Esophagus squamous epithelium (tissue), 5 donors: ENCODE measurements at regions not wholly inside any gene's neighbourhood (a gene's known extent, or its start where the extent isn't known, plus 50 kb on each side); places are given as distances from the start of the nearest gene placed in this dataset.

Source experiments
- DNase-seq: peaks from one replicate; lab custom pipeline; 2025; lab: John Stamatoyannopoulos, UW
- H3K27ac ChIP-seq, 4 donors: fragments of 200-600 bp; sonication (generic); one replicate each; pipeline ENCODE4 v1.5.1; 2016 to 2019; ENCODE audit warnings: mild to moderate bottlenecking in 1 of 4
- H3K27me3 ChIP-seq, 4 donors: fragments of 200-600 bp; sonication (generic); 1 replicate in 3 of 4; 2 replicates in 1 of 4; pipeline versions ENCODE4 v1.5.1 to v1.6.0; 2017 to 2021; ENCODE audit warnings: antibody characterized with exemption in 1 of 4
- H3K36me3 ChIP-seq, 3 donors: fragments of 200-600 bp; sonication (generic); one replicate each; pipeline ENCODE4 v1.5.1; 2016 to 2019
- H3K4me1 ChIP-seq, 3 donors: fragments of 200-600 bp; sonication (generic); one replicate each; pipeline ENCODE4 v1.5.1; 2017 to 2019
- H3K4me3 ChIP-seq, 4 donors: fragments of 200-600 bp; sonication (generic); 1 replicate in 3 of 4; 2 replicates in 1 of 4; pipeline ENCODE4 v1.5.1; 2016 to 2019; ENCODE audit warnings: mild to moderate bottlenecking in 2 of 4, moderate library complexity in 1 of 4
- H3K9me3 ChIP-seq, 3 donors: fragments of 200-600 bp; sonication (generic); one replicate each; pipeline ENCODE4 v1.5.1; 2016 to 2019
- CTCF ChIP-seq, 6 experiments: fragments of 450-650 bp in 4 of 6; fragments of 200-600 bp in 2 of 6; sonication (generic) in 2 of 6; IDR thresholded peaks; one replicate each; pipeline ENCODE4 v1.5.1; 2016 to 2019; ENCODE audit warnings: antibody characterized with exemption in 6 of 6, mild to moderate bottlenecking in 4 of 6, moderate library complexity in 4 of 6
- POLR2A ChIP-seq, 4 donors: fragments of 450-650 bp; IDR thresholded peaks; one replicate each; pipeline ENCODE4 v1.6.1; 2017; ENCODE audit warnings: antibody characterized with exemption in 4 of 4, mild to moderate bottlenecking in 4 of 4, moderate library complexity in 3 of 4
- WGBS, 2 donors: methylation state at CpG; one replicate each; pipeline ENCODE4 v1.1.5; 2018; 5-methylcytosine and 5-hydroxymethylcytosine counted together
- intact Hi-C: fragments of 100-400 bp; cut with DNase I; formaldehyde crosslinking; loops from one replicate; pipeline ENCODE4 v1.15.0; 2022
- donor health status: DM: yes; HTN: yes; CAD: no.

- Histone ChIP-seq H3K27me3 (peaks cover 0 to 5% (median 0%) of the 10 kb centered on the region in 4 donors), H3K36me3 (no peaks in the 10 kb centered on the region), H3K4me1 (no peaks in the 10 kb centered on the region), H3K9me3 (no peaks in the 10 kb centered on the region), H3K27ac (no peak overlapping the region), H3K4me3 (no peak overlapping the region)
- no peak for TF ChIP-seq CTCF (IDR thresholded peaks at IDR 0.05)
- no peak for TF ChIP-seq POLR2A (IDR thresholded peaks at IDR 0.05)
- intact Hi-C loops = no loop called here
- no peak for DNase-seq
- 85 to 86% methylated on average over 7 to 9 of the region's 10 CpGs for WGBS, 2 donors
These were observed 83.0 kb upstream of the WSCD2 start for GRCh38 chr12:108046135-108046534.

- Histone ChIP-seq H3K4me1 (no peaks in the 10 kb centered on the region), H3K27ac (no peak overlapping the region), H3K4me3 (no peak overlapping the region), H3K9me3 (no peaks in the 10 kb centered on the region), H3K27me3 (peaks cover 0 to 5% (median 0%) of the 10 kb centered on the region in 4 donors), H3K36me3 (no peaks in the 10 kb centered on the region)
- intact Hi-C loops = no loop called here
- TF ChIP-seq POLR2A (IDR thresholded peaks at IDR 0.05) = no peak
- no peak for TF ChIP-seq CTCF (IDR thresholded peaks at IDR 0.05)
- 73 to 86% methylated on average over 11 to 12 of the region's 12 CpGs for WGBS, 2 donors
- no peak for DNase-seq
These were observed 82.4 kb upstream of the WSCD2 start for GRCh38 chr12:108046650-108047049.

- Histone ChIP-seq H3K27ac (no peak overlapping the region), H3K4me3 (no peak overlapping the region), H3K36me3 (no peaks in the 10 kb centered on the region), H3K27me3 (peaks cover 0 to 5% (median 0%) of the 10 kb centered on the region in 4 donors), H3K4me1 (no peaks in the 10 kb centered on the region), H3K9me3 (no peaks in the 10 kb centered on the region)
- no peak for DNase-seq
- WGBS, 2 donors = 34 to 50% methylated on average over 4 to 5 of the region's 5 CpGs
- intact Hi-C loops = no loop called here
- TF ChIP-seq POLR2A (IDR thresholded peaks at IDR 0.05) (no peak), CTCF (IDR thresholded peaks at IDR 0.05) (no peak)
These were observed 82.0 kb upstream of the WSCD2 start for GRCh38 chr12:108047071-108047550.

GRCh38 chr12:108048686-108049085 lies 80.4 kb upstream of the WSCD2 start:
- H3K9me3 ChIP-seq = no peaks in the 10 kb centered on the region
- no peaks in the 10 kb centered on the region for H3K36me3 ChIP-seq
- H3K27ac ChIP-seq = no peak overlapping the region
- H3K4me1 ChIP-seq = no peaks in the 10 kb centered on the region
- H3K27me3 ChIP-seq = peaks cover 0 to 9% (median 0%) of the 10 kb centered on the region in 4 donors
- TF ChIP-seq POLR2A (IDR thresholded peaks at IDR 0.05) (no peak), CTCF (IDR thresholded peaks at IDR 0.05) (no peak)
- no peak overlapping the region for H3K4me3 ChIP-seq
- intact Hi-C loops = no loop called here
- 51 to 63% methylated on average over 5 of the region's 5 CpGs for WGBS, 2 donors
- no peak for DNase-seq

- no peak for TF ChIP-seq CTCF (IDR thresholded peaks at IDR 0.05)
- no peak for TF ChIP-seq POLR2A (IDR thresholded peaks at IDR 0.05)
- 46 to 47% methylated on average over 2 to 5 of the region's 5 CpGs for WGBS, 2 donors
- no peak for DNase-seq
- H3K27me3 ChIP-seq = peaks cover 0 to 4% (median 0%) of the 10 kb centered on the region in 4 donors
- H3K4me3 ChIP-seq = no peak overlapping the region
- H3K9me3 ChIP-seq = no peaks in the 10 kb centered on the region
- no peaks in the 10 kb centered on the region for H3K4me1 ChIP-seq
- H3K27ac ChIP-seq = no peak overlapping the region
- H3K36me3 ChIP-seq = no peaks in the 10 kb centered on the region
- intact Hi-C loops = no loop called here
These were observed 78.4 kb upstream of the WSCD2 start for GRCh38 chr12:108050696-108051095.
